C1 segment of cervical spinal cord (tissue), 14 donors: ENCODE measurements at regions not wholly inside any gene's neighbourhood (a gene's known extent, or its start where the extent isn't known, plus 50 kb on each side); places are given as distances from the start of the nearest gene placed in this dataset.
"Not testable (repeated sequence)": the region's sequence is repeated elsewhere in the genome, so short reads cannot be mapped to it uniquely, and the experiment has no call there.

Experiments used
- DNase-seq, 14 donors: peaks; one replicate each; lab custom pipeline; 2025; lab: John Stamatoyannopoulos, UW

- DNase-seq: no peak
Observed at GRCh38 chr7:152594801-152595200, 81.1 kb downstream of the XRCC2 start.

GRCh38 chr7:152591976-152592375 lies 84.0 kb downstream of the XRCC2 start:
- no peak for DNase-seq

- no peak for DNase-seq
Observed at GRCh38 chr7:152590481-152590880, 85.5 kb downstream of the XRCC2 start.

DNA sequence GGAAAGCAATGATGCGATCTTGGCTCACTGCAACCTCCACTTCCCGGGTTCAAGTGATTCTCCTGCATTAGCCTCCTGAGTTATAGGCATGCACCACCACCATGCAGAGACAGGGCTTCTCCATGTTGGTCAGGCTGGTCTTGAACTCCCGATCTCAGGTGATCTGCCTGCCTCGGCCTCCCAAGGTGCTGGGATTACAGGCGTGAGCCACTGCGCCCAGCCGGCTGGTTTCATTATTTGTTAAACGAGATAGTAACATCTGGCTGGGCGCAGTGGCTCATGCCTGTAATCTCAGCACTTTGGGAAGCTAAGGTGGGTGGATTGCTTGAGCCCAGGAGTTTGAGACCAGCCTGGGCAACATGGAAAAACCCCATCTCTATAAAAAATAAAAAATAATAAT lies 86.1 kb downstream of the XRCC2 start:
- not testable (repeated sequence) for DNase-seq

GRCh38 chr7:152588350-152588749 lies 87.6 kb downstream of the XRCC2 start:
- no peak for DNase-seq

- no peak for DNase-seq
Observed at GRCh38 chr7:152587366-152587765, 88.6 kb downstream of the XRCC2 start.

DNA sequence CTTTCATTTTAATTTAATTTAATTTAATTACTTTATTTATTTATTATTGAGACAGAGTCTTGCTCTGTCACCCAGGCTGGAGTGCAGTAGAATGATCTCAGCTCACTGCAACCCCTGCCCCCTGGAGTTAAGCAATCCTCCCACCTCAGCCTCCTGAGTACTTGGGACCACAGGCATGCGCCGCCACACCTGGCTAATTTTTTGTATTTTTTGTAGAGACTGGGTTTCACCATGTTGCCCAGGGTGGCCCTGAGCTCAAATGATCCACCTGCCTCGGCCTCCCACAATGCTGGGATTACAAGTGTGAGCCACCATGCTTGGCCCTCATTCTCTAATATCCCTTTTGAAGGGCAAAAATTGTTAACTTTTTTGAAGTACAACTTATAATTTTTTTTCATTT lies 92.9 kb downstream of the XRCC2 start:
- no peak for DNase-seq

DNA sequence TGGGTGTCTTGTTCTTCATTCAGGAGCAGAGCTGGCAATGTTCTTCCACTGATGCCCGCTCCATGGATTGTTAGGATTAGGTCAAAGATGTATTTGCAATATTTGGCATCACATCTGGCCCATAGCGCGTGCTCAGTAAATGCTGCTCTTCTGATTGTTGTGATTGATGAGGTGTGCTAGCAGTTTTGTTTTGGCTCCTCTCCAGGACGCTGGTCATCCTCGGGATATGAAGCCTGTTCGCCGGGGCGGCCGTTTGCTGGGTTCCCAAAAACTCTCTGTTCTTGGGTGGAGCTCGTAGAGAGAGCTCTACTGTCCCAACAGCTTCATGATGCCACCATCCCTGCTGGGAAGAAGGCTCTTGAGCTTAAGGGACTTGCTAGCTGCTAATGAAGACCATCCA lies 96.9 kb downstream of the XRCC2 start:
- no peak for DNase-seq

DNA sequence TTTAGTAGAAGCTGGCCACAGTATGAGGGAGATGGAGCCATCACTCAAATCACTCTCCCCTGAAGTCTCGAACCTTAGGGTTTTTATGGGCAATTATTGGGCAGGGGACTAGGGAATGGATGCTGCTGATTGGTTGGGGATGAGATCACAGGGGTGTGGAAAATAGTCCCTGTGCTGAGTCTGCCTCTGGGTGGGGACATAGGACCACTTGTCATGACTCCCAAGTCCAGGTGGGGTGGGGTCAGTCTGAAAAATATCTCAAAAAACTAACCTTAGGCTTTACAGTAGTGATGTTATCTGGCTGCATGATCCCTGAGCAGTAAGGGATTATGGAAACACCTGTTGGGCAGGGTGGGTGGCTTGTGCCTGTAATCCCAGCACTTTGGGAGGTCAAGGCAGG lies 98.6 kb downstream of the XRCC2 start:
- DNase-seq: no peak

DNA sequence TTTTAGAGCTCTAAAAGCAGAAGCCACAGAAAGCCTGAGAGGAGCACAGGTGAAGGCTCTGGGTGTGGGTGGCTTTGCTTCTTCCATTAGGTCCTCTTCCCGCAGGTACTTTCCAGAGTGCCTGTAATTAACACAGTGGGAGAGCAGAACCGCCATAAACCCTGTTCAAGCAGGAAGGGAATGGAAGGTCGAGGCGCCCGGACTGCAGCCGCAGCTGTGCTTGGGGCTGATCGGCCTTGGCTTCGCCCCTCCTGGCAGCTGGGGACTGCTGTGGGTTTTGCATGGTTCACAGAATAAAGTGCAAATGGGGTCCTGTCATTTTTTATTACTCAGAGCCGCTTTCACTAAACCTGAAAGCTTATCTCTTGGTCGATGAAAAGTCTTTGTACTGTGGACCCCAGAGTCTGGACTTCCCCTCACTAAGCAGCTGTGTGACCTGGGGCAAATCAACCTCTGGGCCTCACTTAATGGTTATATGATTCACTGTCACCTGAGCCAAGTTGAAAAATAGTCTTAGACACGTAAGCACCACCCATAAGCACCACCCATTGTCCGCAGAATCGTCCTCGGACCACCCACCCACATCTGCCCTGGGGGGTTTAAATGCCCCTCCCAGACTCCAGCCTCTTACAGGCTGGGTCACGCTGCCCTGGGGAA lies 100.9 kb downstream of the XRCC2 start:
- DNase-seq: no peak

GRCh38 chr7:152573186-152573585 lies 102.8 kb downstream of the XRCC2 start:
- DNase-seq: not testable (repeated sequence)

- DNase-seq: no peak
Observed at GRCh38 chr7:152572101-152572500, 103.8 kb downstream of the XRCC2 start.

DNA sequence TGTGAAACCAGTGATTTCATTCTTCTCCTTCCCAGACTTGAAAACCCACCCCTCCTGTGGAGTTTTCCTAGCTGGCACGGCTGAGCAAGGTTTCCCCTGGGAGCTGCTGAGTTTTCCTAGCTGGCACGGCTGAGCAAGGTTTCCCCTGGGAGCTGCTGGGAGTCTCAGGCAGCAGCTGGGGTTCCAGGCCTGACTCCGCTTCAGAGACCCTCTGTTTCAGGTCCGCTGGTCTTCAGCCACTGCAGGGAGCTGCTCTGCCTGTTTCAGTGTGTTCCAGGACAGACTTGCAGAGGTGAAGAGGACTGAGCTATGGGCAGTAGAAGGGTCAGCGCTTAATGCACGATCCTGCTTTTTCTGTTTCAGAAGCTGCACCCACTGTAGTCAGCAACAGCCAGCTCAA lies 104.9 kb downstream of the XRCC2 start:
- DNase-seq: no peak

GRCh38 chr7:152568972-152569371 lies 107.0 kb downstream of the XRCC2 start:
- DNase-seq: no peak

DNA sequence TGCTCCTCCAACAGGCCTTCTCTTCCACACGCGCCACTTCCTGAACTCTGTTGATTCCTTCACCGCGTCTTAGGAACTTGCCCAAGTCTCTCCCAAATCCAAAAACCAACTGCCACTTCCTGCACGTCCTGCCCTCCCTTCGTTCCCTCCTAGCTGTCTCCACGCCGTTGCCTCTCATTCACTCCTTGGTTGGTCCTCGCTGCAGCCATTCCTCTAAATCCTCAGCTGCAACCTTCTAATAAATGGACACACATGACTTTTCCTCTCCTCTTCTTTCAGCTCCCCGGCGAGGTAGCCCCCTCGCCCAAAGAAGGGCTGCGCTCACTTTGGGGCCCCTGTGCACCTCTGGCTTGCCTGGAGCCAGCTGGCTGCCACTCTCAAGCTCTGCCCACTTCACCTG lies 110.2 kb downstream of the XRCC2 start:
- DNase-seq: no peak

DNA sequence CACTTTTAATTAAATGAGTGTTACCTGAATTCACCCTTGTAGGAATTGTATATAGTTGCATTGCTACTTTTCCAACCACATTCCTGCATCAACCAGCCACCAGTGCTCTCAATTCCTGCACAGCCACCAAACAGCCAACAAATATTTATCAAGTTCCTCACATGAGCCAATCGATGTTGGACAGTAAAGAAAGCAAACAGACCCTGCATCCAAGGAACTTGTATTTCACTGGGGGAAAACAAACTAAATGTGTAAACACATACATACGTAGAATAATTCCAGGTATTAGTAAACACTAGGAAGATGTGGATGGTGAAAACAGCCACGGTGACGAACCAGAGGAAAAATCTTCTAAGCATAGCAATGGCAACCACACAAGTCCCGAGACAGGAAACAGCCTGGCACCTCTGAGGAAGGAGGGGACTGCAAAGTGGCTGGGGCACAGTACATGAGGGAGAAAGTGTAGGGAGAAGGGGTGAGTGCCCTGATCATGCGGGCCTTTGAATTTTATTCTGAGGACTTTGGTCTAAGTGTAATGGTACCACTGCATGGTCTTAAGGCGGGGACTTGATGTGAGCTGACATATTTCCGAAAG lies 111.2 kb downstream of the XRCC2 start:
- DNase-seq: no peak

- no peak for DNase-seq
Observed at GRCh38 chr7:152556013-152556755, 119.8 kb downstream of the XRCC2 start.

- no peak for DNase-seq
Observed at GRCh38 chr7:152553671-152554317, 118.0 kb upstream of the KMT2C start.

DNA sequence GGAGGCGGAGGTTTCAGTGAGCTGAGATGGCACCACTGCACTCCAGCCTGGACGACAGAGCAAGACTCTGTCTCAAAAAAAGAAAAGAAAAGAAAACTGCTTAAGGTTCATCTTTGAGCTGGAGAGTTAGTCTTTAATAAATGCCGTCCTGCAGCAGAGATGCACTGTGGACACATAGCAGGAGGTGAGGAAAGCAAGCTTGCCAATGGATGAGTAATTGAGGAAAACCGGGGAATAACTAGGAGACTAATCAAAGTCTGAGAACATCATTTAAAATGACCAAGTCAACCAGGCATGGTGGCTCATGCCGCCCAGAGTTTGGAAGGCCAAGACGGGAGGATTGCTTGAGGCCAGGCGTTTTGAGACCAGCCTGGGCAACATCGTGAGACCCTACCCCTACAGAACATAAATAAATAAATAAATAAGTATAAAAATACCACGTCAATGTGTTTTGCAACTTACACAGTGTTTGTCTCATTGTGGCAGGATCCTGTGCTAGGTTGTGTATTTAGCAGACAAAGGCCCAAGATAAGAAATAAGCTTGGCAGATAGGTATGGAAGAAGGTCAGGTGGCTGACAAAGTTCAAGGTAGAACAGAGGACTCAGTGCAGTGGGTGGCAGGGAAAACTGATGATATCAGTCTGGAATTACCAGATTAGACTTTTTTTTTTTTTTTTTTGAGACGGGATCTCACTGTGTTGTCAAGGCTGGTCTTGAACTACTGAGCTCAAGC lies 115.7 kb upstream of the KMT2C start:
- DNase-seq: no peak

GRCh38 chr7:152544971-152545619 lies 109.3 kb upstream of the KMT2C start:
- no peak for DNase-seq

DNA sequence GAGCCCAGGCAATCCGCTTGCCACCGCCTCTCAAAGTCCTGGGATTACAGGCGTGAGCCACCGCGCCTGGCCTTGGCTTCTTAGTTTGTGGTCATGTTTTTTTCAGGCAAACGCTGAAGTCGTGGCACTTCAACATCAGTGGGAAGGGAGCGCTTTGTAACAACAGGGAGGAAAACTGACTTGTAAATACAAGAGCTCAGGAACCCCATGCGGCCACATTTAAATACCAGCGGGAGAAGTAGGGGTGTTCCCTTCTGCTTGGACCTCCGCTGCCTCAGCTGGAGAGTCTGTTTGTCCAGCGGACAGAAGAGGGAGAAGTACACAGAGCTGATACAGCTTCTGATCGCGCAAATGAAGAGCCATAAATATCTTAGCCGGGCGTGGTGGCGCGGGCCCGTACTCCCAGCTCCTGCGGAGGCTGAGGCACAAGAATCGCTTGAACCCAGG lies 108.7 kb upstream of the KMT2C start:
- DNase-seq: no peak
